NCI-H1417 (cell line): ENCODE measurements at regions not wholly inside any gene's neighbourhood (a gene's known extent, or its start where the extent isn't known, plus 50 kb on each side); places are given as distances from the start of the nearest gene placed in this dataset.

Experiments
- DNase-seq, 3 experiments: peaks; one replicate each; lab custom pipeline; 2025; lab: John Stamatoyannopoulos, UW

- no peak for DNase-seq
Measured at GRCh38 chrX:137387646-137388045, 178.3 kb upstream of the ZIC3 start.

- DNase-seq = peak in 2 of 3 experiments; percentile 59 to 86
Measured at GRCh38 chrX:137366018-137366633, 199.8 kb upstream of the ZIC3 start.

- DNase-seq = no peak
Measured at GRCh38 chrX:137363559-137363958, 202.4 kb upstream of the ZIC3 start.

GRCh38 chrX:137362583-137362982, 203.3 kb upstream of the ZIC3 start:
- DNase-seq = no peak

GRCh38 chrX:137354851-137355250, 211.1 kb upstream of the ZIC3 start:
- DNase-seq = peak in 2 of 3 experiments; percentile 68 to 91

GRCh38 chrX:137353404-137353803, 212.5 kb upstream of the ZIC3 start:
- no peak for DNase-seq

GRCh38 chrX:137352101-137352660, 213.7 kb upstream of the ZIC3 start:
- no peak for DNase-seq

- no peak for DNase-seq
Measured at GRCh38 chrX:137342969-137343368, 223.0 kb upstream of the ZIC3 start.

GRCh38 chrX:137313627-137314026, 252.3 kb upstream of the ZIC3 start:
- DNase-seq = no peak

GRCh38 chrX:137305404-137305803, 260.5 kb upstream of the ZIC3 start:
- no peak for DNase-seq

- no peak for DNase-seq
Measured at GRCh38 chrX:137297167-137297566, 263.4 kb upstream of the GPR101 start.

GRCh38 chrX:137290011-137290410, 256.2 kb upstream of the GPR101 start:
- no peak for DNase-seq

- DNase-seq = no peak
Measured at GRCh38 chrX:137287191-137287590, 253.4 kb upstream of the GPR101 start.

GRCh38 chrX:137286423-137286822, 252.6 kb upstream of the GPR101 start:
- DNase-seq = no peak

GRCh38 chrX:137278825-137279224, 245.0 kb upstream of the GPR101 start:
- no peak for DNase-seq

- no peak for DNase-seq
Measured at GRCh38 chrX:137263374-137263773, 229.6 kb upstream of the GPR101 start.

- DNase-seq = no peak
Measured at GRCh38 chrX:137245183-137245582, 211.4 kb upstream of the GPR101 start.

GRCh38 chrX:137236837-137237236, 203.0 kb upstream of the GPR101 start:
- DNase-seq = no peak

- peak in 1 of 3 experiments; percentile 58 for DNase-seq
Measured at GRCh38 chrX:137234651-137235402, 201.0 kb upstream of the GPR101 start.

GRCh38 chrX:137233478-137233877, 199.7 kb upstream of the GPR101 start:
- no peak for DNase-seq

- no peak for DNase-seq
Measured at GRCh38 chrX:137227151-137227550, 193.4 kb upstream of the GPR101 start.

GRCh38 chrX:137215467-137215866, 181.7 kb upstream of the GPR101 start:
- DNase-seq = no peak

GRCh38 chrX:137212078-137212632, 178.4 kb upstream of the GPR101 start:
- DNase-seq = peak in 2 of 3 experiments; percentile 25 to 71
